Suppressor macrophage (primary cell): ENCODE measurements at regions not wholly inside any gene's neighbourhood (a gene's known extent, or its start where the extent isn't known, plus 50 kb on each side); places are given as distances from the start of the nearest gene placed in this dataset.
"Not testable (repeated sequence)": the region's sequence is repeated elsewhere in the genome, so short reads cannot be mapped to it uniquely, and the experiment has no call there.

Source experiments
- DNase-seq, 4 experiments: peaks; one replicate each; pipeline ENCODE4 v3.0.0-alpha.2; 2020 to 2022

GRCh38 chr5:15383469-15383868 is 116.5 kb upstream of the FBXL7 start:
- DNase-seq: no peak

GRCh38 chr5:15383021-15383420 is 117.0 kb upstream of the FBXL7 start:
- no peak for DNase-seq

GRCh38 chr5:15377573-15378340 is 122.2 kb upstream of the FBXL7 start:
- DNase-seq: no peak

GRCh38 chr5:15376803-15377202 is 123.2 kb upstream of the FBXL7 start:
- no peak for DNase-seq

GRCh38 chr5:15376088-15376487 is 123.9 kb upstream of the FBXL7 start:
- no peak for DNase-seq

- no peak for DNase-seq
Observed at GRCh38 chr5:15375559-15375958, 124.4 kb upstream of the FBXL7 start.

- DNase-seq: no peak
Observed at GRCh38 chr5:15374886-15375285, 125.1 kb upstream of the FBXL7 start.

GRCh38 chr5:15373151-15373550 is 126.8 kb upstream of the FBXL7 start:
- DNase-seq: no peak

- DNase-seq: no peak
Observed at GRCh38 chr5:15371184-15371583, 128.8 kb upstream of the FBXL7 start.

- no peak for DNase-seq
Observed at GRCh38 chr5:15368835-15369234, 131.1 kb upstream of the FBXL7 start.

GRCh38 chr5:15367489-15367888 is 132.5 kb upstream of the FBXL7 start:
- DNase-seq: no peak

- no peak for DNase-seq
Observed at GRCh38 chr5:15366676-15367391, 133.1 kb upstream of the FBXL7 start.

GRCh38 chr5:15365070-15365469 is 134.9 kb upstream of the FBXL7 start:
- DNase-seq: no peak

GRCh38 chr5:15363601-15364000 is 136.4 kb upstream of the FBXL7 start:
- no peak for DNase-seq

GRCh38 chr5:15357092-15357453 is 142.9 kb upstream of the FBXL7 start:
- DNase-seq: not testable (repeated sequence)

GRCh38 chr5:15356308-15357091 is 143.5 kb upstream of the FBXL7 start:
- not testable (repeated sequence) for DNase-seq

GRCh38 chr5:15354021-15354420 is 146.0 kb upstream of the FBXL7 start:
- no peak for DNase-seq

GRCh38 chr5:15353086-15353645 is 146.8 kb upstream of the FBXL7 start:
- DNase-seq: no peak

- no peak for DNase-seq
Observed at GRCh38 chr5:15350614-15351013, 149.4 kb upstream of the FBXL7 start.

- DNase-seq: no peak
Observed at GRCh38 chr5:15346738-15347137, 153.2 kb upstream of the FBXL7 start.

- no peak for DNase-seq
Observed at GRCh38 chr5:15344954-15345353, 155.0 kb upstream of the FBXL7 start.

GRCh38 chr5:15338546-15338945 is 161.4 kb upstream of the FBXL7 start:
- no peak for DNase-seq
